ENCODE measurements at regions not wholly inside any gene's neighbourhood (a gene's known extent, or its start where the extent isn't known, plus 50 kb on each side); places are given as distances from the start of the nearest gene placed in this dataset.
A peak's percentile ranks its signal among the peaks of the same experiment; 100 is the strongest.

DNA sequence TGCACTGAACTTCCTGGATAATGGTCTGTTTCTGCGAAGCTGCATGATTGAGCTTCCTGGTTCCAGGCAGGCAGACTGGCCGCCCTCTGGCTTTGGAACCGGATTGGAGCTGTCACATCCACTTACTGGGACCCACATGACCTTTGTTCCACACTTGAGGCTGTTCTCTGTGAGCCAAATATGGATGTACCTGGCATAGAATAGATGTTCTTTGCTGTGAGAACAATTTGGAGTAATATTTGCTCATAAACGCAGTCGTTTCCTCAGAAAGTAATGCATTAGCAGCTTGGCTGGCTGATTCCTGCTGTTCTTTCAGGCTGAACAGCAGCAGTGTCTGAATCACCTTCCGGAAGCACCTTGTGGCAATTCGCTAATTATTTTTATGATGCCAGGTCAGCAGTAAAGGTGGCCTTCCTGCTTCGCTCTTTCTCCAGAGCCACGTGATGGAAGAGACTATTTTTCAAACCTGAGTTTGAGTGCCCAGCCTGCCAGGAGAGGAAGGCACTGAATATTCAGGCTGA, 78.1 kb upstream of the BOD1L1 start:
- TF ChIP-seq CTCF (IDR thresholded peaks at IDR 0.05) = no peak
- no peak for TF ChIP-seq POLR2A (IDR thresholded peaks at IDR 0.05; ENCODE audit: low read depth)
- no peak for TF ChIP-seq EP300 (IDR thresholded peaks at IDR 0.05)
- TF ChIP-seq POLR2AphosphoS5 (IDR thresholded peaks at IDR 0.05) = peak; percentile 27 to 43

All from esophagus muscularis mucosa (tissue), 4 donors.